ENCODE measurements at regions not wholly inside any gene's neighbourhood (a gene's known extent, or its start where the extent isn't known, plus 50 kb on each side); places are given as distances from the start of the nearest gene placed in this dataset.

DNA sequence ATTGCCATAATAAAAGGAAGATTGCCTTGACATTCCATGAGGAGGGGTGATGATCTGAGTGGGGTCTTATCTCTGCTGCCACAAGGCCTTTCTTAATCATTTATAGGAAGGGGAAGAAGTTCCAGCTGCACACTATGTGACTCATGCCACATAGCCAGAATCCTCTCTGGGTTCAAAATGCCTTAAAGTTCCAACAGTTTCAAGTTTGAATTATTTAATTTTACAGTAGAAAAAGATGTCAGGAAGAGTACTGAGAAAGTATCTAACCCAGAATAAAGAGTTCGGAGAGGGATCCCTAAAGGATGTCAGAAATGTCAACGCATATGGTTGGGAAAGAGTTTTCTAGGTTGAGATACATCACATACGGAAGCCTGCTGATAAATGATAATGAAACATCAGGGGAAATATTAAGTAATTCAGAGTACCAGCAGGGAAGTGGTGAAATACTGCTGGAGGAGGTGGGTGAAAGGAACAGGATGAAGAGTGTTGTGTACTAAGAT, 999.9 kb downstream of the TSN start:
- no peak for TF ChIP-seq EZH2 (IDR thresholded peaks at IDR 0.05; ENCODE audit: borderline replicate concordance, insufficient read depth, low read depth, low read length, poor library complexity, severe bottlenecking)
- TF ChIP-seq, protein P1, sequence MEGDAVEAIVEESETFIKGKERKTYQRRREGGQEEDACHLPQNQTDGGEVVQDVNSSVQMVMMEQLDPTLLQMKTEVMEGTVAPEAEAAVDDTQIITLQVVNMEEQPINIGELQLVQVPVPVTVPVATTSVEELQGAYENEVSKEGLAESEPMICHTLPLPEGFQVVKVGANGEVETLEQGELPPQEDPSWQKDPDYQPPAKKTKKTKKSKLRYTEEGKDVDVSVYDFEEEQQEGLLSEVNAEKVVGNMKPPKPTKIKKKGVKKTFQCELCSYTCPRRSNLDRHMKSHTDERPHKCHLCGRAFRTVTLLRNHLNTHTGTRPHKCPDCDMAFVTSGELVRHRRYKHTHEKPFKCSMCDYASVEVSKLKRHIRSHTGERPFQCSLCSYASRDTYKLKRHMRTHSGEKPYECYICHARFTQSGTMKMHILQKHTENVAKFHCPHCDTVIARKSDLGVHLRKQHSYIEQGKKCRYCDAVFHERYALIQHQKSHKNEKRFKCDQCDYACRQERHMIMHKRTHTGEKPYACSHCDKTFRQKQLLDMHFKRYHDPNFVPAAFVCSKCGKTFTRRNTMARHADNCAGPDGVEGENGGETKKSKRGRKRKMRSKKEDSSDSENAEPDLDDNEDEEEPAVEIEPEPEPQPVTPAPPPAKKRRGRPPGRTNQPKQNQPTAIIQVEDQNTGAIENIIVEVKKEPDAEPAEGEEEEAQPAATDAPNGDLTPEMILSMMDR (IDR thresholded peaks at IDR 0.05), result no peak
